RWPE1 (cell line): ENCODE measurements at regions not wholly inside any gene's neighbourhood (a gene's known extent, or its start where the extent isn't known, plus 50 kb on each side); places are given as distances from the start of the nearest gene placed in this dataset.

Experiments used
- CTCF ChIA-PET: fragments of 350-600 bp; sonication (Branson Sonifier 250); formaldehyde crosslinking; extraction: SDS; loops from one replicate; lab custom pipeline; 2021; lab: Yijun Ruan, JAX
- POLR2A ChIA-PET: fragments of 400-600 bp; formaldehyde crosslinking; extraction: SDS; loops from one replicate; lab custom pipeline; 2020; ENCODE audit warnings: antibody characterized with exemption; ENCODE audit not compliant: low non-redundant PET; lab: Yijun Ruan, JAX
- DNase-seq: peaks from one replicate; pipeline ENCODE4 v3.0.0; 2012; ENCODE audit warnings: low spot score
- H3K27ac ChIP-seq: fragments of 450-650 bp; 2 replicates; pipeline ENCODE4 v1.5.1; 2017
- TF ChIP-seq, protein P1 (sequence below): fragments of 450-650 bp; conservative IDR thresholded peaks from 2 replicates; pipeline ENCODE4 v1.5.1; 2017; ENCODE audit warnings: low read depth, mild to moderate bottlenecking

GRCh38 chr7:50866343-50867033, 83.8 kb upstream of the GRB10 start:
- no peak for DNase-seq
- ChIA-PET CTCF (no interaction called here), POLR2A (no interaction called here)
- TF ChIP-seq, protein P1, sequence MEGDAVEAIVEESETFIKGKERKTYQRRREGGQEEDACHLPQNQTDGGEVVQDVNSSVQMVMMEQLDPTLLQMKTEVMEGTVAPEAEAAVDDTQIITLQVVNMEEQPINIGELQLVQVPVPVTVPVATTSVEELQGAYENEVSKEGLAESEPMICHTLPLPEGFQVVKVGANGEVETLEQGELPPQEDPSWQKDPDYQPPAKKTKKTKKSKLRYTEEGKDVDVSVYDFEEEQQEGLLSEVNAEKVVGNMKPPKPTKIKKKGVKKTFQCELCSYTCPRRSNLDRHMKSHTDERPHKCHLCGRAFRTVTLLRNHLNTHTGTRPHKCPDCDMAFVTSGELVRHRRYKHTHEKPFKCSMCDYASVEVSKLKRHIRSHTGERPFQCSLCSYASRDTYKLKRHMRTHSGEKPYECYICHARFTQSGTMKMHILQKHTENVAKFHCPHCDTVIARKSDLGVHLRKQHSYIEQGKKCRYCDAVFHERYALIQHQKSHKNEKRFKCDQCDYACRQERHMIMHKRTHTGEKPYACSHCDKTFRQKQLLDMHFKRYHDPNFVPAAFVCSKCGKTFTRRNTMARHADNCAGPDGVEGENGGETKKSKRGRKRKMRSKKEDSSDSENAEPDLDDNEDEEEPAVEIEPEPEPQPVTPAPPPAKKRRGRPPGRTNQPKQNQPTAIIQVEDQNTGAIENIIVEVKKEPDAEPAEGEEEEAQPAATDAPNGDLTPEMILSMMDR, result no peak
- H3K27ac ChIP-seq, result no peak overlapping the region

DNA sequence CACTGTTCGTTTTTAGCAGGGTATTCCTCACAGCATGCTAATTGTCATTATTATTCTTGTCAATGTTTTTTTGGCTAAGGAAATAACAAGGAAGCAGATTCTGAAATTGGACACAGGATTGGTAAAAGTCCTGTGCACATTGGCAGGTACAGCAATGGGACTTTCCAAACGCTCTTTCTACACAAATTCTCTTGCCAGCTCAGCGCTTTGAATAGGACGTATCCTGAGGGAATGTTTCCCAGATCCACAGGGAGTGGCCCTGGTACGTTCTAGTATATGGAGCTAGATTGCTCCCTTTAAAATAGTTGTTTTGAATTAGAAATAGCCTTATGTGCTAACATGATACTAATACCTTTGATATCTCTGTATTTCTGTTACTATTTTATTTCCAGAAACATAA, 82.8 kb upstream of the GRB10 start:
- CTCF ChIA-PET, result no interaction called here
- POLR2A ChIA-PET, result interaction anchor here (0.6 kb wide), 1 partner anchor 76 kb away, joined by 3 read pairs; no protein-coding TSS in a partner anchor
- TF ChIP-seq, protein P1, result no peak
- DNase-seq, result no peak
- H3K27ac ChIP-seq, result no peak overlapping the region

- no peak overlapping the region for H3K27ac ChIP-seq
- ChIA-PET CTCF (no interaction called here), POLR2A (no interaction called here)
- no peak for DNase-seq
- TF ChIP-seq, protein P1, result no peak
These were observed 82.0 kb upstream of the GRB10 start for GRCh38 chr7:50864694-50865093.

- no peak for DNase-seq
- TF ChIP-seq, protein P1, result no peak
- no peak overlapping the region for H3K27ac ChIP-seq
- CTCF ChIA-PET, result interaction anchor here (0.5 to 0.7 kb wide), 2 partner anchors 272 to 1703 kb away, joined by 3 to 6 read pairs; no protein-coding TSS in a partner anchor
- POLR2A ChIA-PET, result no interaction called here
These were observed 80.4 kb upstream of the GRB10 start for GRCh38 chr7:50863053-50863452.

DNA sequence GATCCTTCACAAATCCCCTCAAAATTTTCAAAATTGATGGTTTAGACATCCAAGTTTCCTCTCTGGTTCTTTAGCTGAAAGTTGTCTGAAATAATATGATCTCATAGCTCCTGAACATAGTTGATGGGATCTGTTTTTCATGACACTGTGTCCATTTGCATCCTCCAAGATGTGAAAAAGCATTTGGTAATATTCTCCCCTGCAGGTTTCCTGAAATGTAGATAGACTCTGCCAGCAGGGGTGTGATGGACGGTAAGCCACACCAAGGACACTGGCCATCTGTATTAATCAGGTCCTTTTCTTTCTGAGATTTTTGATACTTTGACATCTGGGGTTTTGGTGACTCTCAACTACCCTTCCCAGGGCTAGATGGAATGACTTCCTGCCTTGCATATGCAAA, 79.6 kb upstream of the GRB10 start:
- H3K27ac ChIP-seq, result no peak overlapping the region
- ChIA-PET CTCF (no interaction called here), POLR2A (no interaction called here)
- DNase-seq, result no peak
- TF ChIP-seq, protein P1, result no peak

GRCh38 chr7:50860598-50860997, 77.9 kb upstream of the GRB10 start:
- no peak overlapping the region for H3K27ac ChIP-seq
- CTCF ChIA-PET, result no interaction called here
- TF ChIP-seq, protein P1, result no peak
- POLR2A ChIA-PET, result no interaction called here
- no peak for DNase-seq
